HG03108 (cell line): ENCODE measurements at regions not wholly inside any gene's neighbourhood (a gene's known extent, or its start where the extent isn't known, plus 50 kb on each side); places are given as distances from the start of the nearest gene placed in this dataset.
"Not testable (repeated sequence)": the region's sequence is repeated elsewhere in the genome, so short reads cannot be mapped to it uniquely, and the experiment has no call there.

Source experiments
- ATAC-seq: cut with Tn5 transposase; IDR thresholded peaks from one replicate; pipeline ENCODE4 v1.9.1; 2021; ENCODE audit warnings: moderate library complexity; ENCODE audit not compliant: unreplicated experiment

DNA sequence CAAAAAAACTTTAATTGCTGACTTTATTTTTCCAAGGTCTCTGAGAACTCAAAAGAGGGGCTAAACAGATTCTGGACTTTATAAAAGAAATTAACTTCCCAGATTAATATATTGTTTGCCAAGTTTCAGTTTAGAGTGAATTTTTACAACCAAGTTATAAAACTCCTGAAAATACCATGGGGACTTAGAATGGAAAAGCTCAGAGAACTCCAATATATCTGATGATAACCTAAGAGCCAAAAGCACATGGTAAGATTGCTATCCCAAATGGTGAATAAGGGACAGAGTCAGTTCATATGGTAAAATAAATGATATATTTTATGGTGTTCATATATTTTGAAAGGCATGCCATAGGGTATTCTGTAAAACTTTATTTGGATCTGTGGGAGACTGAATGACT is 470.9 kb downstream of the TTLL7 start:
- ATAC-seq = no peak

DNA sequence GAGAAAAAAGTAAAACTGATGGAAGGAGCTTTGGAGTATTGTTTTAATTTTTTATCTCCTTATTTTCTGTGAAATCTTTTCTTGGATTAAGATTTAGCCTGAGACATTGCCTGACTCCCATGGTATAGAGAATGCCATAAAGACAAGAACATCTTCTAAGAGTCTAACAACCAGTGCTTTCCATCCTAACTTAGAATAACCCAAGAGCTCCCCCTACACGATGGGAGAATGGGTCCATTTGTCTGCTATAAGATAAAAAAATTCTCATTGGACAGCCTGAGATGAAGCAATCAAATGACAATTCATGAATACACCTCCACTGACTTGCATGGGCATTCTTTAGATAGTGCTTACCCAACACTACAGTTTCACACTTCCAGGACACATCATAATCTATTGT is 478.1 kb downstream of the TTLL7 start:
- no peak for ATAC-seq

DNA sequence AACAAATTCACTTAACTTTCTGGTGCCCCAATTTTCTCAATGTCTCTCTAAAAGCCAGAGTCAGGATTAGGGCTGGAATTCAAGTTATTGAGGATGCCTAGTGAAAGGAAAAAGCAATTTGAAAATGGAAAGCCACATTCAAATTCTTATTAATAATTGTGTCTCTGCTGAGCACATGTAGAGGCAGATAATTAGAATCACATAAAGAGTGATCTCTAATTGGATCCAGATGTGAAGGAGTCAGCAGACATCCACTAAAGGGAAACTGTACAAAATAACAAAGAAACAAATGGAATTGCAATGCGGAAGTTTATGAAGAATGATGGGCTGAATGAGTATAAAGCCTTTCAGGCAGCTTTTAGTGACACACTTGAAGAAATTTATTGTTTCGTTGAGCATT is 482.6 kb downstream of the TTLL7 start:
- ATAC-seq = no peak

GRCh38 chr1:83515578-83516154 is 483.3 kb downstream of the TTLL7 start:
- ATAC-seq = no peak

DNA sequence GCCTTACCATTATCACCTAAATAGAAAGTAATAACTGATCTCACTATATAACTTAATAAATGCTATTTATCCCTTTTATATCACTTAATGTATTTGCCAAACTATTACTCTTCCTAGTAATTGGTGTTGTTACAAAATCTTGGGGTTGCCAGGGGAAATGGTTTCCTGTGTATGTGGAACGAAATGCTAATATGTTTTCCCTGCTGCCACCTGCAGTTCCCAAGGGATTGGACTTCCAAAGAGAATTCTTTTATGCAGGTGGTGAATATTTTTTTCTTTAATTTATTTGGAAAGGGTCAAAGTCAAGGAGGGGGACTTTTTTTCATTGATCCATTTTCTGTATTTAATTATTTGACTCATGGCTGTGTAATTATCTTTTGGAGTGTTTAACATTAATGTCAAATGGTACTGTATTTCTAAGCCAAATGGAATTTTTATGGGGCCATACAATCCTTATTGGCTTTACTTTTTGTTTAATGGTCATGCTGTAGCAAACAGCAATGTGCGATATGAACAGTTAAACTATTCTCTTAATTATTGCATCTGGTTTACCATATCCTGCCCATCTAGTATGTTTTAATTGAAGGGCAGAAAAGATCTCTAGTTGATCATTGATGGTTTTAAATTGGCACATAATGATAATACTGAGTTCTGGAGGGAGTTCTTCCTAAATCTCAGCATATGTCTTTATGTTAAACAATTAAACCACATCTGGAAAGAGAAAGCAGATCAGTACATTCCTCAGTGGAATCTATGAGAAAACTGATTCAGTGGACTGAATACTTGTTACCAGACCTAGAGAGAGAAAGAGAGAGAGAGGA is 486.3 kb downstream of the TTLL7 start:
- no peak for ATAC-seq

- ATAC-seq = no peak
These were observed 487.7 kb downstream of the TTLL7 start for GRCh38 chr1:83511146-83511726.

DNA sequence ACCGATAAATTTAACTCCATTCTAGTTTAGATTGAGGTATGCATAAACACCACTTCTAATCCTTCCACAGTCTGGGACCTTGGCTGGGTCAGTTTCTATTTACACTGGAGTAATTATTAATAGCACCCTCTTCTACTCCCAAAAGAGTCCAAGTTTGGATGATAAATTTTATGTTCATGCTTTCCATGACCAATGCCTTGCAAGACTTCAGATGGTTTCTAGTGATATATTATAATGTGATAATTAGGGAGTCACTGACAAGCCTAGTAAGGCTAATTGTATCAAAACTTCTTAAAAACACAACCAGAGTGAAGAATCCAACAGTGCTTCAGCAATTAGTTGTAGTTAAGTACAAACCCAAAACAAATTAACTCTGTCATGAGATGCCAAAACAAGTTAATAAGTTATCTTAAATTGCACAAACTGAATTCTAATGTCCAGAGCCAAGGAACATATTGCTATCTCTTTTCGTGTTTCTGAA is 489.6 kb downstream of the TTLL7 start:
- no peak for ATAC-seq

DNA sequence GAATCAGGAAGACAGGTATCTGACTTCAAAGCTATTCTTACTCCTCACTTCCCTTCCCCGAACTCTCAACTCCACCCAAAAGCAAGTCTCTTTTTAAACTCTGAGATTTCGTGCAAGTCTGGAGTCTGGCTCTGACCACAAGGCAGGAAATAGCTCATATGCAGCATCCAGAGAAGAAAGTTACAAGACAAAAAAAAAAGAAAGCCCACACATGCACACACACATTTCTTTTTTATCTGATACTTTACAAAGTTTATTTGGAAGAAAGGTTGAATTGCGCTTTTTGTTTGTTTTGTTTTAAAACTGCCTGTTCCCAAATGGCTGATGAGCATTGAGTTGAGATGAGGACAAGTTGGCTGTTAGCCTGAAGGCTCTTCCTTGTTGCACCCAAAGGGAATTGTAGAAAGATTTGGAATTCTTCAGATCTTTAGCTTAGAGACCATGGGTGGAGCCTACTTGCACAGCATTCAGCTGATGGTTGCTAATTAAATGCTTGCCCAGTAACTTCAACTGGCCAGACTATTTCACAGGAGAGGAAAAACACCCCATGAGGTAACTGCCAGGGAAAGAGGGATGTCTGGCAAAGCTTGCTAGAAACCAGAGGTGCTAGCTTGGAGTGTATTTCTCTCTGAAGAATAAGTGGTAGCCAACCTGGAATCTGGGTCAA is 490.3 kb downstream of the TTLL7 start:
- peak; percentile 99 for ATAC-seq

DNA sequence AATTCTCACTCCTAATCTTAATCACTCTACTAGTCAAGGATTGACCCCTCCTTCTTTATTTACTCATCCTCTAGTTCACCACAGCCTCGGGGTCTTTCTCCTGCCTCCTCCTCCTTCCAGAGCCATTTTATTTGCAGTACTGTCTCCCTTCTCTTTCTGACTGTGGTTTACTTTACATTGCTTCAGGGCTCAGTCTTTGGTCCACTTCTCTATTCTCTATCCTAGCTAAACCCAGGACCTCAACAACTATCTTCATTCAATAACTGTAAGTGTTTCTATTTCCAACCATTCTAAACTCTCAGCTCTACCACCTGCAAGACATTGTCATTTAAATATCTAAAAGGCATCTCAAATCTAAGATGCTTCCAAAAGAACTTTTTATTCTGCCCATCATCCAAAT is 493.8 kb downstream of the TTLL7 start:
- no peak for ATAC-seq

- no peak for ATAC-seq
These were observed 495.8 kb downstream of the TTLL7 start for GRCh38 chr1:83503153-83503552.

- peak; percentile 83 for ATAC-seq
These were observed 497.8 kb downstream of the TTLL7 start for GRCh38 chr1:83500987-83501591.

DNA sequence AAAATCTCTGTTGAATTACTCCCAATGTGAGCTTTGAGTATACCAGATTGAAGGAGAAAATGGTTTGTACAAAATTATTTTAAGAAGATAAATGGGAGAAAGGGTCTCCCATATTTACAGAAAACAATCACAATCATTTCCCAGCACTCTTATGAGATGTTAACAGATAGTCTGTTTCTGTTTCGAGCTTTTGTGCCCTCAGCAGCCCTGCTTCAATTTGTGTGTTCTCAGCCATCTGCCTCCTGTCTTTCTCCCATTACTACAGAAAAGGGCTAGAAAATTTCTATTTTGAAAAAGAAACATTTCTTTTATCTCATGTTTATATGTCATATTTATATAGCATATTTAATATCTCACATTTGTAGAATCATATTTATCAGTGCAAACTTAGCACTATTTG is 498.4 kb downstream of the TTLL7 start:
- no peak for ATAC-seq

DNA sequence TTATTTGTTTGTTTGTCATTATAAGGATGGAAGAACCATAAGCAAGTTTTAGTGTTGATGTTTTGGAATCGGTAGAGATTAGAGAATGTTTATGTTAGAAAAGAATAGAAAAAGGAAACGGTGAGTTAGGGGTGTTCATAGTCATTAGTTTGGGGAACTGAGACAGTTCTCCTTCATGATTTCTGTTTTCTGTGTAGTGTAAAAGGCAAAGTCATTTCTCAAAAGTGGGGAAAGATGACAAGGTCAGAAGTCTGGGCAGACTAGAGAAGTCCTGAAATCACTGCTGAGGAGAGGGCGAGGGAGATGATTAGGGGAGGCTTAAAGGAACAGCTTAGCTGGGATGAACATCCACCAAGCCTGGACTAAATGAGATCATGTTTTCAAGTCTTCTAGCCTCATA is 498.9 kb downstream of the TTLL7 start:
- ATAC-seq = peak; percentile 74

- no peak for ATAC-seq
These were observed 501.4 kb downstream of the TTLL7 start for GRCh38 chr1:83497563-83497962.

GRCh38 chr1:83495560-83495959 is 503.4 kb downstream of the TTLL7 start:
- ATAC-seq = no peak

- ATAC-seq = no peak
These were observed 505.3 kb downstream of the TTLL7 start for GRCh38 chr1:83493633-83494032.

DNA sequence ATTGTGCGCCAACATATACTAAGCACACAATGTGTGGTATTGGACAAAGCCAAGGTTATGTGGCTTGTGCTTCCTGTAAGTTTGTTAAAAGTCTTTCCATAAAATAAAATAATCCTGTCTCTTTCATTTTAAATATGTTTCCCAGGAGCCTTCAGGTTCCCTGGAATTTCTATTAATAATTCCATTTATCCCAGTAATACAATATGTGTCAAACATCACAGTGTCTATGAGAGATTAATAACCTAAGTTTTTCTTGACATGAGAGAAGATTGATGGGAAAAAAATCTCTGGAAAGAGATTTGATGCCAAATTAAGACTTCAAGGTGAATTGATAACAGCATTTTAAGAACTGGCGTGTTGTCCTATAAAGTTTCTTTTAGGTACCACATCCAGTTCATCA is 507.0 kb downstream of the TTLL7 start:
- ATAC-seq = no peak

DNA sequence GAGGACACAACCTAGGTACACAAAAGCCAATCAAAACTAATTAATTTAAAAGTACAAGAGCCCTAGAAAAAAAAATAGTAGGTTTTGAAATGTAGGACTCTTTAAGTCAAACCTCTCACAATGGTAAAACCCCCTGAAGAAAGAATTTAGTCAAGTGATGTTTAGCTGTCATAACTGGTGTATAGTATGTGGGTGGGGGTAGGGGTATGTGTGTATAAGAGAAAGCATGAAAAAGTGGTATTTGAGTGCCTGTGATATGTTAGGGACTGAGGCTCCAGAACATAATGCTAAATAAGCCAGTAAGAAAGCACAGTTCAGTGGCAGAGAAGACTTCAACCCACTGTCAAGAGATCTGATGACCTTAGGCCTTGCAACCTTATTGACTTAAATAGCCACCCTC is 507.9 kb downstream of the TTLL7 start:
- ATAC-seq = no peak

GRCh38 chr1:83488105-83488504 is 510.8 kb downstream of the TTLL7 start:
- peak; percentile 93 for ATAC-seq

GRCh38 chr1:83487460-83487859 is 511.5 kb downstream of the TTLL7 start:
- not testable (repeated sequence) for ATAC-seq

DNA sequence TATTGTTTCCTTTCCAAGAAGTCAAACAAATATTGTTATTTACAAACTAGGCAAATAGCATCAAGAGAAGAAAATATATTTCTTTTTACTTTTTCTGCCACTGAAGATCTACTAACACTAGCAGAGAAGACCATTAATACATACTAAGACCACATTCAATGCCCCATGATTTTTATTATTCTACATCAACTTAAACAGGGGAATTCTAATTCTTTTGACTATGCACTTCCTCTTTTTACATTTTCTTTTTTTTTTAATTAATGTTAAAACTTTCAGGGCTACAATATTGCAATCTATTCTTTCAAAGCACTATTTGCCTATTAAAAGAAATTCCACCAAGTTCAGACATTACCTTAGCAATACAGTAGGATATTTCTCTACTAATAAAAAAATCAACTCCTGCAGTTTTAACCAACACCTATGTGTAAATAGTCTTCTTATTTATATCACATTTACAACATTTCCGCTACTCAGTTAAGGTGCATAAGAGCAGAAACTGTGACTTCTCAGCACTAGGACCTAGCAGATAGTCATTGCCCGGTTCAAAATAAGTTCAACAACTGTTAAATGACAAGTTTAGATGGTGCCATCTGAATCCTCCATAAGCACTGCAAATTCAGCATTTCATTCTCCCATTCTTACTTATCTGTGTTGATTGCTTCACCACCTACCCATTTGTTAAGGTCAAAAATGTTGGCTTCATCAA is 513.5 kb downstream of the TTLL7 start:
- not testable (repeated sequence) for ATAC-seq
